ENCODE measurements at regions not wholly inside any gene's neighbourhood (a gene's known extent, or its start where the extent isn't known, plus 50 kb on each side); places are given as distances from the start of the nearest gene placed in this dataset.

DNA sequence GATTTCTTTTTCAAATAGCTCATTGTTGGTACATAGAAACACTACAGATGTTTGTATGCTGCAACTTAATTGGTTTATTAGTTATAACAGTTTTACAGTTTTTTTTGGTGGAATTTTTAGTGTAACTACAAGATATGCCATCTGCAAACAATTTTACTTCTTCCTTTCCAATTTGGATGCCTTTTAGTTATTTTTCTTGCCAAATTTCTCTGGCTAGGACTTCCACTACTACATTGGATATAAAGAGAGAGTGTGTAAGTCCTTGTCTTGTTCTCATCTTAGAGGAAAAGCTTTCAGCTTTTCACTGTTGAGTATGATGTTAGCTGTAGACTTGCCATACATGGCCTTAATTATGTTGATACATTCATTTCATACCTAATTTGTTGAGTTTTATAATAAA lies 143.6 kb upstream of the EOMES start:
- no peaks in the 10 kb centered on the region for H3K9me3 ChIP-seq (ENCODE audit: low read length)
- H3K36me3 ChIP-seq (ENCODE audit: low read depth, low read length), result no peaks in the 10 kb centered on the region
- H4K20me1 ChIP-seq (ENCODE audit: low read length), result no peaks in the 10 kb centered on the region
- no peak for DNase-seq
- no peaks in the 10 kb centered on the region for H3F3A ChIP-seq (ENCODE audit: low read length, unreplicated experiment)
- H3K4me3 ChIP-seq (ENCODE audit: low read length), result no peak overlapping the region
- ATAC-seq, result no peak
- H3K4me2 ChIP-seq (ENCODE audit: low read length), result no peak overlapping the region
- BruUV-seq (replicated peaks), result no TSS peak
- ChIA-PET CTCF (no interaction called here), POLR2A (ENCODE audit: unreplicated experiment) (no interaction called here)
- no peaks in the 10 kb centered on the region for H3K79me2 ChIP-seq (ENCODE audit: low read length)
- no peak overlapping the region for H3K27ac ChIP-seq (ENCODE audit: low read length)
- no peak overlapping the region for H3K9ac ChIP-seq (ENCODE audit: low read length)
- TF ChIP-seq EZH2phosphoT487 (IDR thresholded peaks at IDR 0.05; ENCODE audit: borderline replicate concordance, low read length) (no peak), EZH2 (IDR thresholded peaks at IDR 0.05; ENCODE audit: low read length, unreplicated experiment) (no peak)
- TF ChIP-seq, protein P1, sequence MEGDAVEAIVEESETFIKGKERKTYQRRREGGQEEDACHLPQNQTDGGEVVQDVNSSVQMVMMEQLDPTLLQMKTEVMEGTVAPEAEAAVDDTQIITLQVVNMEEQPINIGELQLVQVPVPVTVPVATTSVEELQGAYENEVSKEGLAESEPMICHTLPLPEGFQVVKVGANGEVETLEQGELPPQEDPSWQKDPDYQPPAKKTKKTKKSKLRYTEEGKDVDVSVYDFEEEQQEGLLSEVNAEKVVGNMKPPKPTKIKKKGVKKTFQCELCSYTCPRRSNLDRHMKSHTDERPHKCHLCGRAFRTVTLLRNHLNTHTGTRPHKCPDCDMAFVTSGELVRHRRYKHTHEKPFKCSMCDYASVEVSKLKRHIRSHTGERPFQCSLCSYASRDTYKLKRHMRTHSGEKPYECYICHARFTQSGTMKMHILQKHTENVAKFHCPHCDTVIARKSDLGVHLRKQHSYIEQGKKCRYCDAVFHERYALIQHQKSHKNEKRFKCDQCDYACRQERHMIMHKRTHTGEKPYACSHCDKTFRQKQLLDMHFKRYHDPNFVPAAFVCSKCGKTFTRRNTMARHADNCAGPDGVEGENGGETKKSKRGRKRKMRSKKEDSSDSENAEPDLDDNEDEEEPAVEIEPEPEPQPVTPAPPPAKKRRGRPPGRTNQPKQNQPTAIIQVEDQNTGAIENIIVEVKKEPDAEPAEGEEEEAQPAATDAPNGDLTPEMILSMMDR (conservative IDR thresholded peaks at IDR 0.05; ENCODE audit: low read depth, low read length), result no peak
- no peak overlapping the region for H2AFZ ChIP-seq (ENCODE audit: low read length)
- intact Hi-C loops (cut with micrococcal nuclease), result no loop called here
- H3K9me2 ChIP-seq (replicated peaks; ENCODE audit: low read length), result no peaks in the 10 kb centered on the region
- H3K4me1 ChIP-seq (ENCODE audit: insufficient read depth, low read length), result no peaks in the 10 kb centered on the region
- H3K27me3 ChIP-seq (ENCODE audit: low read length), result no peaks in the 10 kb centered on the region

DNA sequence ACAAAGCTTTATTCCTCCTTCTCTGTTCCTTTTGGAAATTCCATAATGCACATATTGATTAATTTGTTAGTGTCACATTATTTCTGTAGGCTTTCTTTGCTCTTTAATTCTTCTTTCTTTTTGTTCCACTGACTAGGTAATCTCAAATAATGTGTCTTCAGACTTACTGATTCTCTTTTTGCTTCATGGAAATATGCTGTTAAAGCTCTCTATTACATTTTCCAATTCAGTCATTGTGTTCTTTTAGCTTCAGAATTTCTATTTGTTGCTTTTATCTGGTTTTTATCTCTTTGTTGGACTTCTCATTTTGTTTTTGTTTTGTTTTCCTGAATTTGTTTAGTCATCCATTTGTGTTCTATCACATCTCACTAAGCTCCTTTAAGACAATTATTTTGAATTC lies 147.0 kb upstream of the EOMES start:
- POLR2A ChIA-PET (ENCODE audit: unreplicated experiment), result no interaction called here
- H3K27me3 ChIP-seq (ENCODE audit: low read length), result no peaks in the 10 kb centered on the region
- no peaks in the 10 kb centered on the region for H3K79me2 ChIP-seq (ENCODE audit: low read length)
- H3K9me3 ChIP-seq (ENCODE audit: low read length), result no peaks in the 10 kb centered on the region
- H3K4me2 ChIP-seq (ENCODE audit: low read length), result no peak overlapping the region
- no peaks in the 10 kb centered on the region for H3K36me3 ChIP-seq (ENCODE audit: low read depth, low read length)
- TF ChIP-seq EZH2 (IDR thresholded peaks at IDR 0.05; ENCODE audit: low read length, unreplicated experiment) (no peak), EZH2phosphoT487 (IDR thresholded peaks at IDR 0.05; ENCODE audit: borderline replicate concordance, low read length) (no peak)
- TF ChIP-seq, protein P1 (conservative IDR thresholded peaks at IDR 0.05; ENCODE audit: low read depth, low read length), result no peak
- no peak overlapping the region for H3K9ac ChIP-seq (ENCODE audit: low read length)
- no peak for ATAC-seq
- BruUV-seq (replicated peaks), result no TSS peak
- no peaks in the 10 kb centered on the region for H3F3A ChIP-seq (ENCODE audit: low read length, unreplicated experiment)
- H3K4me3 ChIP-seq (ENCODE audit: low read length), result no peak overlapping the region
- H3K27ac ChIP-seq (ENCODE audit: low read length), result no peak overlapping the region
- no peak for DNase-seq
- H2AFZ ChIP-seq (ENCODE audit: low read length), result no peak overlapping the region
- H3K9me2 ChIP-seq (replicated peaks; ENCODE audit: low read length), result no peaks in the 10 kb centered on the region
- no peaks in the 10 kb centered on the region for H4K20me1 ChIP-seq (ENCODE audit: low read length)
- intact Hi-C loops (cut with micrococcal nuclease), result no loop called here
- no peaks in the 10 kb centered on the region for H3K4me1 ChIP-seq (ENCODE audit: insufficient read depth, low read length)
- CTCF ChIA-PET, result no interaction called here

DNA sequence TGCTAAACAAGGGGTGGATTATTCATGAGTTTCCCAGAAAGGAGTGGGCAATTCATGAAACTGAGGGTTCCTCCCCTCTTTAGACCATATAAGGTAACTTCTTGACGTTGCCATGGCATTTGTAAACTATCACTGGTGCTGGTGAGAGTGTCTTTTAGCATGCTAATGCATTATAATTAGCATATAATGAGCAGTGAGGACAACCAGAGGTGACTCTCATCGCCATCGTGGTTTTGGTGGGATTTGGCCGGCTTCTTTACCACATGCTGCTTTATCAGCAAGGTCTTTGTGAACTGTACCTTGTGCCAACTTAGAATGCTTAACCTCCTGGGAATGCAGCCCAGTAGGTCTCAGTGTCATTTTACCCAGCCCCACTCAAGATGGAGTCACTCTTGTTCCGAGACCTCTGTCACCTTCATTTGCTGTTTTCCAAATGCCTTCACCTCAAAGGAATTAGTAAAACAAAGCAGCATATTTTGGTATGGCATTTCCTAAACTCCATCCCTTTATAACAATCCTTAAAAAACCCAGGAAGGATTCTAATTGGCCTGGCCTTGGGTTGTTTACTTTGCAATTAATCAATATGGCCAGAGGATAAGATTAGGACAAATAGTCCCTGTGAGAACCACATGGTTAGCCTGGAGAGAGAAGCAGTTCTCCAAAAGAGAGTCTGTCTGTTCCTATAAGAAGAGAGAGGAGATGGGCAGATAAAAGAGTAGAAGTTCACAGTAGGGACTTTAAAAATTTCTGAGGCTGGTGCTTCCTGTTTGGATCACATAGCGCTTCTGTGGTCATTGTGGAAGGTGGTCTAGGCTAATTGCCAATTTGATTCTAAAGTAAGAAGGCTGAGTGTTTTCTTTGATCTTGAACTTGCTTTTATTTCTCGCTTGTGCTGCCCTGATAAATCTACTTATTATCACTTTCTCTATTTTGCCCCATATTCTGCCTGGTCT lies 155.2 kb upstream of the EOMES start:
- intact Hi-C loops (cut with micrococcal nuclease), result no loop called here
- ATAC-seq (no peak), DNase-seq (no peak)
- Histone ChIP-seq H3K4me2 (ENCODE audit: low read length) (no peak overlapping the region), H3K4me3 (ENCODE audit: low read length) (no peak overlapping the region), H3K9me2 (replicated peaks; ENCODE audit: low read length) (no peaks in the 10 kb centered on the region), H3K4me1 (ENCODE audit: insufficient read depth, low read length) (no peaks in the 10 kb centered on the region), H3K36me3 (ENCODE audit: low read depth, low read length) (no peaks in the 10 kb centered on the region), H3F3A (ENCODE audit: low read length, unreplicated experiment) (no peaks in the 10 kb centered on the region), H4K20me1 (ENCODE audit: low read length) (no peaks in the 10 kb centered on the region), H3K9ac (ENCODE audit: low read length) (no peak overlapping the region), H3K27ac (ENCODE audit: low read length) (no peak overlapping the region), H2AFZ (ENCODE audit: low read length) (no peak overlapping the region), H3K79me2 (ENCODE audit: low read length) (no peaks in the 10 kb centered on the region), H3K27me3 (ENCODE audit: low read length) (peaks cover 40% of the 10 kb centered on the region), H3K9me3 (ENCODE audit: low read length) (no peaks in the 10 kb centered on the region)
- ChIA-PET CTCF (no interaction called here), POLR2A (ENCODE audit: unreplicated experiment) (no interaction called here)
- no TSS peak for BruUV-seq (replicated peaks)
- no peak for TF ChIP-seq EZH2 (IDR thresholded peaks at IDR 0.05; ENCODE audit: low read length, unreplicated experiment)
- TF ChIP-seq, protein P1 (conservative IDR thresholded peaks at IDR 0.05; ENCODE audit: low read depth, low read length), result no peak
- no peak for TF ChIP-seq EZH2phosphoT487 (IDR thresholded peaks at IDR 0.05; ENCODE audit: borderline replicate concordance, low read length)

Data from PC-3 (cell line).